ENCODE measurements at regions not wholly inside any gene's neighbourhood (a gene's known extent, or its start where the extent isn't known, plus 50 kb on each side); places are given as distances from the start of the nearest gene placed in this dataset.
A peak's percentile ranks its signal among the peaks of the same experiment; 100 is the strongest.

DNA sequence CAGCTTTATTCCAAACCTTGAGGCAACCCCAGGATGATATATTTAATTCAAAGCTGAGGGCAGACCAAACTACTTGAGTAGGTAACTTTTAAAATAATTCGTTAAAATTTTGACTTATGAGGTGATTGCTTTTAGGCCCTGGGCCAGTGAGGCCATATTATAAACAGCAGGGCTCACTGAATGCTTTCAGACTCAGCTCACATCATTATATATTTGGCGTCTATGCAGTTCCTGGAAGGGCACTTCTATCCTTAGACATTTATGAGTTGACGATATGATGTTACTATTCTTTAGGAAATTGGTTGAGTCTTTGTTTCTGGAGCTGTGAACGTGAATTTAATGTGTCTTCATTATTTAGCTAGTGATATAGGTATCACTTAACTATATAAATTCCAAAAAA lies 400.1 kb downstream of the PDHA2 start:
- Histone ChIP-seq H3K27me3 (ENCODE audit: control insufficient read depth, insufficient read depth, low read length) (no peaks in the 10 kb centered on the region), H3K4me1 (ENCODE audit: control insufficient read depth in 2 of 3, insufficient read depth in 2 of 3, low read depth in 1 of 3, low read length in 3 of 3) (no peaks in the 10 kb centered on the region), H3K4me3 (ENCODE audit: low read length in 3 of 3) (no peak overlapping the region), H3K27ac (ENCODE audit: low read depth in 2 of 2, low read length in 2 of 2) (no peak overlapping the region), H3K9ac (ENCODE audit: low read length in 3 of 3) (no peak overlapping the region), H3K36me3 (ENCODE audit: control insufficient read depth in 2 of 3, insufficient read depth in 3 of 3, low read length in 3 of 3) (no peaks in the 10 kb centered on the region), H3K9me3 (ENCODE audit: control insufficient read depth in 2 of 3, insufficient read depth in 1 of 3, low read length in 3 of 3) (no peaks in the 10 kb centered on the region)
- DNase-seq, result no peak
- FAIRE-seq, result no peak
- intact Hi-C loops (cut with DNase I), result no loop called here
- no peak for TF ChIP-seq CTCF (IDR thresholded peaks at IDR 0.05; ENCODE audit: borderline replicate concordance, extremely low read depth, insufficient read depth)

DNA sequence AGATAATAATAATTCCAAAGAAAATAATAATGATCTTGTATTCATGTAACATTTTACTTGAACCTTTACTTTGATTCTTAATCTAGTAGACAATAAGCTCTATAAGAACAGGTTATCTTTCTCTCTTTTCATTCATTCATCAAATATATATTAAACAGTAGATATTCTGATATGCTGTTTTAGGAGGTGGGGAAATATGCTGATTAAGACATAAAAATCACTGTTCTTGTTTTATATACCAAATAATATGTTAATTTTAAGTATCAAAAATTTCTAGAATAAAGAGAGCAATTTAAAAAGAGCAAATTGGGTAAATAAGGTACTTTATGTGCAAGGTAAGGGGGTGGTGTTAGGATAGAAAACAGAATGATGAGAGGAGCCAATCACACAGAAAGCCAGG lies 401.9 kb downstream of the PDHA2 start:
- H3K36me3 ChIP-seq (ENCODE audit: control insufficient read depth in 2 of 3, insufficient read depth in 3 of 3, low read length in 3 of 3), result no peaks in the 10 kb centered on the region
- no peaks in the 10 kb centered on the region for H3K27me3 ChIP-seq (ENCODE audit: control insufficient read depth, insufficient read depth, low read length)
- no peak overlapping the region for H3K9ac ChIP-seq (ENCODE audit: low read length in 3 of 3)
- DNase-seq (no peak), FAIRE-seq (peak; percentile 46)
- no peak overlapping the region for H3K27ac ChIP-seq (ENCODE audit: low read depth in 2 of 2, low read length in 2 of 2)
- H3K9me3 ChIP-seq (ENCODE audit: control insufficient read depth in 2 of 3, insufficient read depth in 1 of 3, low read length in 3 of 3), result no peaks in the 10 kb centered on the region
- no peak for TF ChIP-seq CTCF (IDR thresholded peaks at IDR 0.05; ENCODE audit: borderline replicate concordance, extremely low read depth, insufficient read depth)
- intact Hi-C loops (cut with DNase I), result no loop called here
- no peak overlapping the region for H3K4me3 ChIP-seq (ENCODE audit: low read length in 3 of 3)
- H3K4me1 ChIP-seq (ENCODE audit: control insufficient read depth in 2 of 3, insufficient read depth in 2 of 3, low read depth in 1 of 3, low read length in 3 of 3), result no peaks in the 10 kb centered on the region

- Histone ChIP-seq H3K9ac (ENCODE audit: low read length in 3 of 3) (no peak overlapping the region), H3K27ac (ENCODE audit: low read depth in 2 of 2, low read length in 2 of 2) (no peak overlapping the region), H3K4me3 (ENCODE audit: low read length in 3 of 3) (no peak overlapping the region), H3K4me1 (ENCODE audit: control insufficient read depth in 2 of 3, insufficient read depth in 2 of 3, low read depth in 1 of 3, low read length in 3 of 3) (no peaks in the 10 kb centered on the region), H3K36me3 (ENCODE audit: control insufficient read depth in 2 of 3, insufficient read depth in 3 of 3, low read length in 3 of 3) (no peaks in the 10 kb centered on the region), H3K27me3 (ENCODE audit: control insufficient read depth, insufficient read depth, low read length) (no peaks in the 10 kb centered on the region), H3K9me3 (ENCODE audit: control insufficient read depth in 2 of 3, insufficient read depth in 1 of 3, low read length in 3 of 3) (no peaks in the 10 kb centered on the region)
- DNase-seq (no peak), FAIRE-seq (no peak)
- no peak for TF ChIP-seq CTCF (IDR thresholded peaks at IDR 0.05; ENCODE audit: borderline replicate concordance, extremely low read depth, insufficient read depth)
- intact Hi-C loops (cut with DNase I), result no loop called here
Measured at GRCh38 chr4:96247096-96247495, 407.2 kb downstream of the PDHA2 start.

DNA sequence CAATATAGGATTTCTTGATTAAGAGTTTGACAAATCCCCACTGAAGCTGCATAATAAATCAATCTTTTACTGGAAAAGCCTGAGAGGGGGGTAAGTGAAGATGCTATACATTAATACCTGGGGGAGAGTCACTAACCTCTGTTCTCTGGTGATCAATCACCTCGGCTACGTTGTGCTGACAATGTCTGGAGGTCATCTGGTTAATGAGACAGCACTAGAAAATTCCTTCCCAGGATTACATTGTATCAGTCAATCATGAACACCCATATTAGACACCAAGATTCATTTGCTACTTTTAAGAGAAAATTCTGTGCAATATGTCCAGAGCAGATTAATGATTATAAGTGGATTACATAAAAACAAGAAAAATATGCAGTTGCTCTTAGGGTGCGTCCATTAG lies 408.3 kb downstream of the PDHA2 start:
- no peak overlapping the region for H3K9ac ChIP-seq (ENCODE audit: low read length in 3 of 3)
- no peaks in the 10 kb centered on the region for H3K4me1 ChIP-seq (ENCODE audit: control insufficient read depth in 2 of 3, insufficient read depth in 2 of 3, low read depth in 1 of 3, low read length in 3 of 3)
- TF ChIP-seq CTCF (IDR thresholded peaks at IDR 0.05; ENCODE audit: borderline replicate concordance, extremely low read depth, insufficient read depth), result no peak
- no peak for FAIRE-seq
- no peaks in the 10 kb centered on the region for H3K36me3 ChIP-seq (ENCODE audit: control insufficient read depth in 2 of 3, insufficient read depth in 3 of 3, low read length in 3 of 3)
- no peak overlapping the region for H3K4me3 ChIP-seq (ENCODE audit: low read length in 3 of 3)
- no peak overlapping the region for H3K27ac ChIP-seq (ENCODE audit: low read depth in 2 of 2, low read length in 2 of 2)
- DNase-seq, result peak in 1 of 5 donors; percentile 1
- intact Hi-C loops (cut with DNase I), result no loop called here
- H3K27me3 ChIP-seq (ENCODE audit: control insufficient read depth, insufficient read depth, low read length), result no peaks in the 10 kb centered on the region
- H3K9me3 ChIP-seq (ENCODE audit: control insufficient read depth in 2 of 3, insufficient read depth in 1 of 3, low read length in 3 of 3), result no peaks in the 10 kb centered on the region

Data from kidney (tissue), 13 donors.